Colonic mucosa (tissue), 4 donors: ENCODE measurements at regions not wholly inside any gene's neighbourhood (a gene's known extent, or its start where the extent isn't known, plus 50 kb on each side); places are given as distances from the start of the nearest gene placed in this dataset.

ENCODE experiments used
- DNase-seq: peaks from one replicate; pipeline ENCODE4 v3.0.0-alpha.2; 2020
- H3K27ac ChIP-seq: fragments of 200-600 bp; one replicate; pipeline ENCODE4 v1.8.0; 2021
- H3K27me3 ChIP-seq: fragments of 200-600 bp; one replicate; pipeline ENCODE4 v1.8.0; 2021
- H3K36me3 ChIP-seq: fragments of 200-600 bp; one replicate; pipeline ENCODE4 v1.8.0; 2021
- H3K4me1 ChIP-seq: fragments of 200-600 bp; one replicate; pipeline ENCODE4 v1.8.0; 2021; ENCODE audit warnings: mild to moderate bottlenecking
- H3K4me3 ChIP-seq: fragments of 200-600 bp; one replicate; pipeline ENCODE4 v1.8.0; 2021
- H3K9ac ChIP-seq, 2 donors: one replicate each; pipeline ENCODE4 v1.7.0; 2013; ENCODE audit warnings: control low read depth in 2 of 2, low read depth in 2 of 2, low read length in 2 of 2
- H3K9me3 ChIP-seq: fragments of 200-600 bp; one replicate; pipeline ENCODE4 v1.8.0; 2021
- CTCF ChIP-seq: fragments of 200-600 bp; IDR thresholded peaks from one replicate; pipeline ENCODE4 v1.8.0; 2022; ENCODE audit warnings: antibody characterized with exemption, mild to moderate bottlenecking
- intact Hi-C: fragments of 100-400 bp; cut with DNase I; formaldehyde crosslinking; loops from one replicate; pipeline ENCODE4 v1.14.1; 2022
- donor health status: healthy.
- donor health status: DM: no; HTN: no; CAD: no.
- donor health status: DM: no; HTN: no; CAD: no.

DNA sequence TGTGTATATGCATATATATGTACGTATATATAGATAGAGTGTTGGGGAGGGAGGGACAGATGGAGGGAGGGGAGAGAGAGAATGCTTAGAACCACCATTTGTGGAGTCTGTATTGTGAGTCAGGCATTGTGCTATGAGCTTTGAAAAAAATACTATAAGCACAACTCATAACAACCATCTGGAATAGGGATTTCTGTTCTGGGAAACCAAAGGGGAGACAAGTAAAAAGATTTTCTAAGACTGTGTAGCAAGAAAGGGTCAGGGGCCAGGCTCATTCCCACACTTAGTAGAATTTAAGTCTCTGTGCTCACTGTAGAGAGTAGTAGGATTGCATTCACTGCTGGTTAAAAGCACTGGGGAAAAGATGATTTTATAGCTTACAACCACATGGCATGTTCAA lies 202.3 kb upstream of the SGCD start:
- TF ChIP-seq CTCF = no peak
- Histone ChIP-seq H3K4me1 (no peaks in the 10 kb centered on the region), H3K27ac (no peak overlapping the region), H3K27me3 (no peaks in the 10 kb centered on the region), H3K9me3 (no peaks in the 10 kb centered on the region), H3K36me3 (no peaks in the 10 kb centered on the region), H3K4me3 (no peak overlapping the region), H3K9ac (no peak overlapping the region)
- no peak for DNase-seq
- intact Hi-C loops = no loop called here

DNA sequence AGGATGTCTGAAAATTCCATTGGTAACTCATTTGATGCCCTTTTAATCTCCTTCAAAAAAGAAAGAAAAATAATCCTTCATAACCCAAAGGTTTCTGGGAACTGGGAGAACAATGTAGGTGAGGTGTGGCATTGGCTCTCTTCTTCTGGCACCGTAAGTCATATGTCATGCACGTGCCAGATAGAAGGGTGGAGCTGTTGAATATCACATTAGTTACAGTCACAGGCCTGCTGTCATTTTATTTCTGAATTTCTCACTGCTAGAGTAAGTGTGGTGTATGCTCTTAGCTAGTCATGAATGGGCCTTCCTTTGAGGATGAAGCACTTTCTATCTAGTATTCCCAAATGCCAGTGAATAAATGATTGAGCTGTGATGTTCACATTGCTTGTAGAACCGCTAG lies 201.8 kb upstream of the SGCD start:
- Histone ChIP-seq H3K9ac (no peak overlapping the region), H3K4me3 (no peak overlapping the region), H3K4me1 (no peaks in the 10 kb centered on the region), H3K27me3 (no peaks in the 10 kb centered on the region), H3K9me3 (no peaks in the 10 kb centered on the region), H3K27ac (no peak overlapping the region), H3K36me3 (no peaks in the 10 kb centered on the region)
- intact Hi-C loops = no loop called here
- DNase-seq = no peak
- TF ChIP-seq CTCF = no peak

DNA sequence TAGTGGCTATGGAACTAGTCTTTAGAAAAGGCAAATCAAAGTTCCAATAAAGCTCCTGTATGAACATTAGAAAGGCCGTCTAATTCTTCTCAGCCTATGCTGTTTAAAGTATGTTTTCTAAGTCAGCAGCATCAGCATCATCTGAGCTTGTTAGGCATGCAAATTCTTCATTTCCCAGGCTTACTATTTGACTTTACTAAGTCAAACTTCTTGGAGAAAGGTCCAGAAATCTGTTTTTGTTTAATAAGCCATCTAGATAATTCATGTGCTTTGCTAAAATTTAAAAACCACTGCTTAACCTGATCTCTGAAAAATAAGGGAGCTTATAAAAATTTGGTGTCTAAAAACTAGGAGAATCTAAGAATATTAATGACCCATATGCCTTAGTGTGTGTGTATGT lies 200.2 kb upstream of the SGCD start:
- Histone ChIP-seq H3K9ac (no peak overlapping the region), H3K4me1 (no peaks in the 10 kb centered on the region), H3K27ac (no peak overlapping the region), H3K36me3 (no peaks in the 10 kb centered on the region), H3K9me3 (no peaks in the 10 kb centered on the region), H3K4me3 (no peak overlapping the region), H3K27me3 (no peaks in the 10 kb centered on the region)
- TF ChIP-seq CTCF = no peak
- intact Hi-C loops = no loop called here
- no peak for DNase-seq

- Histone ChIP-seq H3K36me3 (no peaks in the 10 kb centered on the region), H3K9ac (no peak overlapping the region), H3K4me3 (no peak overlapping the region), H3K27me3 (no peaks in the 10 kb centered on the region), H3K27ac (no peak overlapping the region), H3K9me3 (no peaks in the 10 kb centered on the region), H3K4me1 (no peaks in the 10 kb centered on the region)
- intact Hi-C loops = no loop called here
- TF ChIP-seq CTCF = no peak
- no peak for DNase-seq
Measured at GRCh38 chr5:156128026-156128425, 198.9 kb upstream of the SGCD start.

- intact Hi-C loops = no loop called here
- TF ChIP-seq CTCF = no peak
- H3K27ac ChIP-seq = no peak overlapping the region
- no peaks in the 10 kb centered on the region for H3K9me3 ChIP-seq
- no peak overlapping the region for H3K9ac ChIP-seq
- no peaks in the 10 kb centered on the region for H3K27me3 ChIP-seq
- H3K4me1 ChIP-seq = no peaks in the 10 kb centered on the region
- H3K4me3 ChIP-seq = no peak overlapping the region
- DNase-seq = no peak
- H3K36me3 ChIP-seq = no peaks in the 10 kb centered on the region
Measured at GRCh38 chr5:156134216-156134615, 192.7 kb upstream of the SGCD start.

GRCh38 chr5:156135531-156135930 lies 191.4 kb upstream of the SGCD start:
- Histone ChIP-seq H3K27ac (no peak overlapping the region), H3K9me3 (no peaks in the 10 kb centered on the region), H3K36me3 (no peaks in the 10 kb centered on the region), H3K4me3 (no peak overlapping the region), H3K27me3 (no peaks in the 10 kb centered on the region), H3K9ac (no peak overlapping the region), H3K4me1 (no peaks in the 10 kb centered on the region)
- TF ChIP-seq CTCF = no peak
- intact Hi-C loops = no loop called here
- DNase-seq = no peak
